H1 (cell line): ENCODE measurements at regions not wholly inside any gene's neighbourhood (a gene's known extent, or its start where the extent isn't known, plus 50 kb on each side); places are given as distances from the start of the nearest gene placed in this dataset.

ENCODE experiments used
- CTCF ChIA-PET: fragments of 300-600 bp; sonication (Branson Sonifier 250); formaldehyde crosslinking; loops from one replicate; lab custom pipeline; 2021; ENCODE audit not compliant: partially characterized antibody; lab: Charles Lee
- POLR2A ChIA-PET: fragments of 300-600 bp; sonication (Branson Sonifier 250); formaldehyde crosslinking; loops from one replicate; lab custom pipeline; 2021; ENCODE audit warnings: inconsistent platforms; ENCODE audit not compliant: partially characterized antibody; lab: Charles Lee
- DNase-seq, 2 experiments: peaks; one replicate each; pipeline versions ENCODE4 v3.0.0 to v3.0.0-alpha.2; 2010 to 2022; ENCODE audit warnings: low spot score in 2 of 2, low read depth in 1 of 2, mixed read lengths in 1 of 2
- FAIRE-seq: peaks from 2 replicates; lab custom pipeline; 2011; peaks lifted over from hg19 to GRCh38; lab: Jason Lieb, UNC
- H2AFZ ChIP-seq: 2 replicates; pipeline ENCODE4 v1.8.1; 2012; ENCODE audit warnings: low read length, inconsistent platforms
- H2AK5ac ChIP-seq: 2 replicates; pipeline ENCODE4 v1.6.1; 2013; ENCODE audit warnings: low read depth, low read length
- H2BK120ac ChIP-seq: replicated peaks from 2 replicates; pipeline ENCODE3; 2013; ENCODE audit warnings: low read depth, low read length, inconsistent platforms
- H2BK12ac ChIP-seq: 2 replicates; pipeline ENCODE4 v1.6.1; 2013; ENCODE audit warnings: low read depth, low read length
- H2BK15ac ChIP-seq: 2 replicates; pipeline ENCODE4 v1.6.1; 2013; ENCODE audit warnings: low read length
- H2BK20ac ChIP-seq: 2 replicates; pipeline ENCODE4 v1.6.1; 2013; ENCODE audit warnings: low read length
- H2BK5ac ChIP-seq: 2 replicates; pipeline ENCODE4 v1.6.1; 2013; ENCODE audit warnings: low read depth, low read length
- H3K14ac ChIP-seq: 2 replicates; pipeline ENCODE4 v1.6.1; 2013; ENCODE audit warnings: inconsistent platforms; ENCODE audit not compliant: insufficient read length
- H3K18ac ChIP-seq: 2 replicates; pipeline ENCODE4 v1.6.1; 2013; ENCODE audit warnings: low read length; ENCODE audit errors: extremely low read depth
- H3K23ac ChIP-seq: 2 replicates; pipeline ENCODE4 v1.6.1; 2013; ENCODE audit warnings: inconsistent platforms; ENCODE audit not compliant: insufficient read length
- H3K23me2 ChIP-seq: 2 replicates; pipeline ENCODE4 v1.6.1; 2013; ENCODE audit warnings: low read depth, low read length
- H3K27ac ChIP-seq: 2 replicates; pipeline ENCODE4 v1.6.1; 2011; ENCODE audit warnings: low read depth, low read length, inconsistent platforms
- H3K27me3 ChIP-seq, 4 experiments: replicated peaks in 1 of 4; 1 replicate in 1 of 4; 2 replicates in 3 of 4; pipeline versions ENCODE4 v1.6.1 to v1.8.1; 2011 to 2013; ENCODE audit warnings: low read length in 3 of 4, mild to moderate bottlenecking in 3 of 4, inconsistent platforms in 2 of 4, mixed read lengths in 2 of 4, moderate library complexity in 1 of 4; ENCODE audit not compliant: control insufficient read depth in 3 of 4, insufficient read depth in 3 of 4; ENCODE audit errors: extremely low read depth in 1 of 4
- H3K36me3 ChIP-seq, 4 experiments: 2 replicates each; pipeline versions ENCODE4 v1.6.1 to v1.8.1; 2011 to 2013; ENCODE audit warnings: mild to moderate bottlenecking in 4 of 4, low read length in 3 of 4, moderate library complexity in 2 of 4, control low read depth in 1 of 4, inconsistent platforms in 1 of 4; ENCODE audit not compliant: insufficient read depth in 4 of 4, control insufficient read depth in 2 of 4
- H3K4ac ChIP-seq: replicated peaks from 2 replicates; pipeline ENCODE3; 2013; ENCODE audit warnings: low read length, low read depth, mixed read lengths, inconsistent platforms; ENCODE audit not compliant: insufficient read length
- H3K4me1 ChIP-seq, 4 experiments: replicated peaks in 1 of 4; 1 replicate in 1 of 4; 2 replicates in 3 of 4; pipeline versions ENCODE4 v1.6.1 to v1.8.1; 2011 to 2013; ENCODE audit warnings: low read length in 3 of 4, inconsistent platforms in 2 of 4, mixed read lengths in 1 of 4; ENCODE audit not compliant: insufficient read depth in 4 of 4, control insufficient read depth in 3 of 4
- H3K4me2 ChIP-seq, 2 experiments: 2 replicates each; pipeline versions ENCODE4 v1.6.1 to v1.8.1; 2011 to 2013; ENCODE audit warnings: low read depth in 2 of 2, low read length in 2 of 2, control low read depth in 1 of 2, inconsistent platforms in 1 of 2, mild to moderate bottlenecking in 1 of 2; ENCODE audit not compliant: insufficient read depth in 1 of 2
- H3K4me3 ChIP-seq, 4 experiments: fragments of 200-600, 300-600 bp in 1 of 4; sonication (generic), shearing (Covaris generic), sonication (Bioruptor Twin) in 1 of 4; 2 replicates each; pipeline versions ENCODE4 v1.5.1 to v1.8.1; 2011 to 2016; ENCODE audit warnings: low read length in 4 of 4, low read depth in 3 of 4, control low read depth in 2 of 4, inconsistent platforms in 2 of 4, mild to moderate bottlenecking in 2 of 4, mixed read lengths in 1 of 4, moderate library complexity in 1 of 4; ENCODE audit not compliant: insufficient read depth in 2 of 4; ENCODE audit errors: extremely low read depth in 1 of 4
- H3K56ac ChIP-seq: replicated peaks from 2 replicates; pipeline ENCODE3; 2013; ENCODE audit warnings: low read depth, mild to moderate bottlenecking, mixed read lengths, low read length, inconsistent platforms; ENCODE audit not compliant: insufficient read length
- H3K79me1 ChIP-seq: 2 replicates; pipeline ENCODE4 v1.6.1; 2013; ENCODE audit warnings: low read depth, low read length, control low read depth
- H3K79me2 ChIP-seq, 2 experiments: 2 replicates each; pipeline versions ENCODE4 v1.6.1 to v1.8.1; 2012 to 2013; ENCODE audit warnings: low read length in 2 of 2, mild to moderate bottlenecking in 2 of 2, inconsistent platforms in 1 of 2; ENCODE audit not compliant: insufficient read depth in 2 of 2, control insufficient read depth in 1 of 2
- H3K9ac ChIP-seq, 4 experiments: replicated peaks in 1 of 4; 1 replicate in 1 of 4; 2 replicates in 3 of 4; pipeline versions ENCODE4 v1.6.1 to v1.8.1; 2011 to 2013; ENCODE audit warnings: low read depth in 3 of 4, low read length in 3 of 4, control low read depth in 2 of 4, mild to moderate bottlenecking in 2 of 4, moderate library complexity in 2 of 4, inconsistent platforms in 1 of 4; ENCODE audit errors: extremely low read depth in 1 of 4
- H3K9me3 ChIP-seq, 2 experiments: 2 replicates each; pipeline versions ENCODE4 v1.6.1 to v1.8.1; 2012 to 2013; ENCODE audit warnings: mild to moderate bottlenecking in 2 of 2, moderate library complexity in 2 of 2, control low read depth in 1 of 2, inconsistent platforms in 1 of 2, low read depth in 1 of 2, low read length in 1 of 2, mixed read lengths in 1 of 2; ENCODE audit not compliant: insufficient read depth in 2 of 2
- H4K20me1 ChIP-seq, 2 experiments: replicated peaks in 1 of 2; 2 replicates each; pipeline versions ENCODE3 to v1.8.1; 2011 to 2013; ENCODE audit warnings: inconsistent platforms in 2 of 2, low read length in 2 of 2, mild to moderate bottlenecking in 1 of 2; ENCODE audit not compliant: insufficient read depth in 2 of 2, control insufficient read depth in 1 of 2
- H4K5ac ChIP-seq: 2 replicates; pipeline ENCODE4 v1.6.1; 2013; ENCODE audit warnings: low read length, low read depth, mixed read lengths, inconsistent platforms; ENCODE audit not compliant: insufficient read length
- H4K8ac ChIP-seq: 2 replicates; pipeline ENCODE4 v1.8.0; 2013; ENCODE audit warnings: mild to moderate bottlenecking, moderate library complexity, low read length, inconsistent platforms; ENCODE audit not compliant: insufficient read depth; ENCODE audit errors: extremely low read depth
- H4K91ac ChIP-seq: replicated peaks from 2 replicates; pipeline ENCODE3; 2013; ENCODE audit warnings: low read length, mixed read lengths, inconsistent platforms; ENCODE audit not compliant: insufficient read length
- HDAC6 ChIP-seq: IDR thresholded peaks from one replicate; pipeline ENCODE4 v1.7.1; 2012; ENCODE audit warnings: low read depth, mild to moderate bottlenecking, inconsistent platforms, low read length, moderate library complexity
- NANOG ChIP-seq: IDR thresholded peaks from 2 replicates; pipeline ENCODE4 v1.6.1; 2011; ENCODE audit warnings: low read length, low read depth, mild to moderate bottlenecking, inconsistent platforms; ENCODE audit not compliant: insufficient read depth, poor library complexity, severe bottlenecking
- SIX5 ChIP-seq: IDR thresholded peaks from 2 replicates; pipeline ENCODE4 v1.6.1; 2011; ENCODE audit warnings: mild to moderate bottlenecking, low read depth, low read length
- TAF1 ChIP-seq: IDR thresholded peaks from 2 replicates; pipeline ENCODE4 v1.6.1; 2011; ENCODE audit warnings: mild to moderate bottlenecking, low read depth, low read length
- TAF7 ChIP-seq: optimal IDR thresholded peaks from 2 replicates; pipeline ENCODE3; 2011; ENCODE audit warnings: low read depth, mild to moderate bottlenecking, inconsistent platforms, low read length, moderate library complexity, borderline replicate concordance
- WGBS, 2 experiments: shearing (Covaris generic) in 1 of 2; methylation state at CpG; one replicate each; pipeline versions ENCODE4 v1.1.6 to v1.1.7; 2013 to 2015; ENCODE audit warnings: low lambda C conversion rate in 2 of 2, mixed read lengths in 2 of 2, inconsistent platforms in 1 of 2, low coverage in 1 of 2, missing lambda C conversion rate in 1 of 2; ENCODE audit not compliant: insufficient replicate concordance in 2 of 2, insufficient coverage in 1 of 2, insufficient read length in 1 of 2; ENCODE audit errors: extremely low coverage in 1 of 2, missing lambda C conversion rate in 1 of 2; 5-methylcytosine and 5-hydroxymethylcytosine counted together
- TF ChIP-seq, protein P1 (sequence below): IDR thresholded peaks from 2 replicates; pipeline ENCODE4 v1.6.1; 2012; ENCODE audit warnings: low read length, inconsistent platforms

GRCh38 chr21:26225046-26225445 lies 54.5 kb upstream of the APP start:
- no peak overlapping the region for H2BK12ac ChIP-seq
- no peak overlapping the region for H2AFZ ChIP-seq
- no peaks in the 10 kb centered on the region; a peak in 1 of 7 replicates for H3K4me1 ChIP-seq
- H3K9me3 ChIP-seq: no peaks in the 10 kb centered on the region
- H3K27ac ChIP-seq: no peak overlapping the region
- DNase-seq (no peak), FAIRE-seq (no peak)
- no peak overlapping the region for H4K5ac ChIP-seq
- no peak overlapping the region for H3K9ac ChIP-seq
- H3K56ac ChIP-seq: no peak overlapping the region
- no peak overlapping the region for H3K4ac ChIP-seq
- H3K27me3 ChIP-seq: no peaks in the 10 kb centered on the region
- no peaks in the 10 kb centered on the region for H4K20me1 ChIP-seq
- H2BK5ac ChIP-seq: no peak overlapping the region
- H3K36me3 ChIP-seq: no peaks in the 10 kb centered on the region; a peak in 1 of 8 replicates
- no peak overlapping the region for H4K91ac ChIP-seq
- CTCF ChIA-PET: no interaction called here
- no peaks in the 10 kb centered on the region for H3K79me2 ChIP-seq
- no peak overlapping the region for H2BK120ac ChIP-seq
- H3K14ac ChIP-seq: no peak overlapping the region
- POLR2A ChIA-PET: no interaction called here
- TF ChIP-seq SIX5: no peak
- TF ChIP-seq NANOG: no peak
- TF ChIP-seq TAF7: no peak
- no peak for TF ChIP-seq HDAC6
- TF ChIP-seq, protein P1, sequence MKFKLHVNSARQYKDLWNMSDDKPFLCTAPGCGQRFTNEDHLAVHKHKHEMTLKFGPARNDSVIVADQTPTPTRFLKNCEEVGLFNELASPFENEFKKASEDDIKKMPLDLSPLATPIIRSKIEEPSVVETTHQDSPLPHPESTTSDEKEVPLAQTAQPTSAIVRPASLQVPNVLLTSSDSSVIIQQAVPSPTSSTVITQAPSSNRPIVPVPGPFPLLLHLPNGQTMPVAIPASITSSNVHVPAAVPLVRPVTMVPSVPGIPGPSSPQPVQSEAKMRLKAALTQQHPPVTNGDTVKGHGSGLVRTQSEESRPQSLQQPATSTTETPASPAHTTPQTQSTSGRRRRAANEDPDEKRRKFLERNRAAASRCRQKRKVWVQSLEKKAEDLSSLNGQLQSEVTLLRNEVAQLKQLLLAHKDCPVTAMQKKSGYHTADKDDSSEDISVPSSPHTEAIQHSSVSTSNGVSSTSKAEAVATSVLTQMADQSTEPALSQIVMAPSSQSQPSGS: no peak
- no peak for TF ChIP-seq TAF1
- H4K8ac ChIP-seq: no peak overlapping the region
- H3K23ac ChIP-seq: no peak overlapping the region
- no peak overlapping the region; the same call in 1 of the 2 replicates for H2BK20ac ChIP-seq
- H2BK15ac ChIP-seq: no peak overlapping the region
- H3K23me2 ChIP-seq: no peaks in the 10 kb centered on the region
- H3K4me2 ChIP-seq: no peak overlapping the region
- no peaks in the 10 kb centered on the region for H3K79me1 ChIP-seq
- 96% methylated on average over 2 of the region's 2 CpGs; no CpG with 5 or more reads in 1 of the 2 experiments for WGBS, 2 experiments
- no peak overlapping the region for H3K18ac ChIP-seq
- no peak overlapping the region for H2AK5ac ChIP-seq
- no peak overlapping the region for H3K4me3 ChIP-seq
